ENCODE measurements at regions not wholly inside any gene's neighbourhood (a gene's known extent, or its start where the extent isn't known, plus 50 kb on each side); places are given as distances from the start of the nearest gene placed in this dataset.

GRCh38 chr12:42684802-42685071 lies 95.2 kb upstream of the PRICKLE1 start:
- ChIA-PET RAD21 (ENCODE audit: low non-redundant PET in 1 of 2, low total read pairs in 2 of 2, uncharacterized antibody in 2 of 2, unreplicated experiment in 2 of 2) (no interaction called here), POLR2A (no interaction called here), CTCF (no interaction called here)
- Histone ChIP-seq H3K27ac (ENCODE audit: low read depth, low read length) (no peak overlapping the region), H3K9me2 (ENCODE audit: insufficient read depth) (no peaks in the 10 kb centered on the region), H3K4me1 (ENCODE audit: control insufficient read depth in 1 of 2, insufficient read depth in 2 of 2, low read length in 2 of 2) (peaks cover 0 to 2% of the 10 kb centered on the region in 2 experiments; a peak in 1 of 4 replicates), H3K27me3 (ENCODE audit: insufficient read depth, low read length) (no peaks in the 10 kb centered on the region), H3K9ac (ENCODE audit: low read length) (no peak overlapping the region), H3K9me3 (ENCODE audit: control insufficient read depth in 1 of 2, insufficient read depth in 1 of 2, low read depth in 1 of 2, low read length in 2 of 2) (no peaks in the 10 kb centered on the region), H3K4me2 (ENCODE audit: low read length) (no peak overlapping the region), H3K79me2 (ENCODE audit: insufficient read depth, low read length) (no peaks in the 10 kb centered on the region), H4K20me1 (ENCODE audit: insufficient read depth) (no peaks in the 10 kb centered on the region), H3K36me3 (ENCODE audit: control insufficient read depth in 1 of 2, insufficient read depth in 2 of 2, low read length in 2 of 2) (no peaks in the 10 kb centered on the region), H3K4me3 (replicated peaks in 1 of 2; ENCODE audit: low read depth in 1 of 2, low read length in 2 of 2) (no peak overlapping the region), H2AFZ (ENCODE audit: low read depth, low read length, poor library complexity, severe bottlenecking) (no peak overlapping the region)
- ATAC-seq (no peak), DNase-seq (ENCODE audit: low read depth, low spot score) (no peak)
- TF ChIP-seq CEBPB (IDR thresholded peaks at IDR 0.05; ENCODE audit: low read depth) (no peak), EZH2phosphoT487 (IDR thresholded peaks at IDR 0.05; ENCODE audit: borderline replicate concordance) (no peak), EGR1 (IDR thresholded peaks at IDR 0.05; ENCODE audit: low read depth) (no peak), EZH2 (IDR thresholded peaks at IDR 0.05) (no peak), POLR2A (IDR thresholded peaks at IDR 0.05; ENCODE audit: borderline replicate concordance, extremely low read depth, insufficient read depth, insufficient read length) (no peak), SP1 (IDR thresholded peaks at IDR 0.05; ENCODE audit: low read depth) (no peak), ZFX (IDR thresholded peaks at IDR 0.05) (no peak), CTCF (IDR thresholded peaks at IDR 0.05 in 2 of 3, conservative IDR thresholded peaks at IDR 0.05 in 1 of 3; ENCODE audit: borderline replicate concordance in 1 of 3, insufficient read depth in 1 of 3, low read depth in 2 of 3, low read length in 2 of 3) (no peak), SRF (IDR thresholded peaks at IDR 0.05; ENCODE audit: low read depth) (no peak), FOSL1 (IDR thresholded peaks at IDR 0.05; ENCODE audit: low read depth) (no peak), ELF1 (IDR thresholded peaks at IDR 0.05; ENCODE audit: borderline replicate concordance, low read depth) (no peak), POLR2AphosphoS5 (IDR thresholded peaks at IDR 0.05; ENCODE audit: low read depth, low read length) (no peak), SIN3A (IDR thresholded peaks at IDR 0.05; ENCODE audit: low read depth) (no peak), TCF7L2 (IDR thresholded peaks at IDR 0.05; ENCODE audit: borderline replicate concordance, extremely low read depth, insufficient read depth, insufficient read length) (no peak)
- TF ChIP-seq, protein P1, sequence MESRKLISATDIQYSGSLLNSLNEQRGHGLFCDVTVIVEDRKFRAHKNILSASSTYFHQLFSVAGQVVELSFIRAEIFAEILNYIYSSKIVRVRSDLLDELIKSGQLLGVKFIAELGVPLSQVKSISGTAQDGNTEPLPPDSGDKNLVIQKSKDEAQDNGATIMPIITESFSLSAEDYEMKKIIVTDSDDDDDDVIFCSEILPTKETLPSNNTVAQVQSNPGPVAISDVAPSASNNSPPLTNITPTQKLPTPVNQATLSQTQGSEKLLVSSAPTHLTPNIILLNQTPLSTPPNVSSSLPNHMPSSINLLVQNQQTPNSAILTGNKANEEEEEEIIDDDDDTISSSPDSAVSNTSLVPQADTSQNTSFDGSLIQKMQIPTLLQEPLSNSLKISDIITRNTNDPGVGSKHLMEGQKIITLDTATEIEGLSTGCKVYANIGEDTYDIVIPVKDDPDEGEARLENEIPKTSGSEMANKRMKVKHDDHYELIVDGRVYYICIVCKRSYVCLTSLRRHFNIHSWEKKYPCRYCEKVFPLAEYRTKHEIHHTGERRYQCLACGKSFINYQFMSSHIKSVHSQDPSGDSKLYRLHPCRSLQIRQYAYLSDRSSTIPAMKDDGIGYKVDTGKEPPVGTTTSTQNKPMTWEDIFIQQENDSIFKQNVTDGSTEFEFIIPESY (IDR thresholded peaks at IDR 0.05; ENCODE audit: extremely low read depth, insufficient replicate concordance, low read length): no peak
- TF ChIP-seq, protein P2, sequence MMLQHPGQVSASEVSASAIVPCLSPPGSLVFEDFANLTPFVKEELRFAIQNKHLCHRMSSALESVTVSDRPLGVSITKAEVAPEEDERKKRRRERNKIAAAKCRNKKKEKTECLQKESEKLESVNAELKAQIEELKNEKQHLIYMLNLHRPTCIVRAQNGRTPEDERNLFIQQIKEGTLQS (IDR thresholded peaks at IDR 0.05): no peak
- no TSS peak for BruUV-seq (replicated peaks)
- intact Hi-C loops (cut with micrococcal nuclease): no loop called here
